NOMO-1 (cell line): ENCODE measurements at regions not wholly inside any gene's neighbourhood (a gene's known extent, or its start where the extent isn't known, plus 50 kb on each side); places are given as distances from the start of the nearest gene placed in this dataset.
A peak's percentile ranks its signal among the peaks of the same experiment; 100 is the strongest.
"Not testable (repeated sequence)": the region's sequence is repeated elsewhere in the genome, so short reads cannot be mapped to it uniquely, and the experiment has no call there.

Experiments used
- DNase-seq, 2 experiments: peaks; one replicate each; lab custom pipeline; 2025; ENCODE audit not compliant: unreplicated experiment in 2 of 2; lab: John Stamatoyannopoulos, UW

DNA sequence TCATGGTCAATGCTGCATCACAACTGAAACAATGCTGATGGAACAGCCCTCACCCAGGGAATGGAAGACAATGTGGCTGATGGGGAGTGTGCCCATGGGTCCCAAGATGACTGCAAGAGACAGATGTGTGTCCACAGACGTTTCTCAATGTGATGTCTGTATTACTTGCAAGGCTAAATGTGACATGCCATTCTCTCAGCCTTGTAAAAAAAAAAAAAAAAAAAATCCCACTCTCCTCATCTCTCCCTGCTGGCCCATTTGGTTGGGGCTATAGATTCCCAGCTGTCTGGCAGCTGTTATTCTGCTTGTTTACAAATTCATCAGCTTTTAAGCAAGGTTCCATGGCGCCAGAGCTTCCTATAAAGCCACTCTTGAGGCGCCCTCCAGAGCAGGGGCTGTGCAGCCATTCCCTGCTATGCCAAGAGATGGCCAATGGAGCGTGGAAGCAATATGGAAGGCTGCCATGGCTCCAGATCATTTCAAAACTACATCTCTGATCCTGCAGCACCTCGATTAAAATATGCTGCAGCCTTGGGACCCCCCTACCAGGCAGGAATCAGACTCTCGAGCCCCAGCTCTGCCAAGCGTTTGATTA, 294.8 kb downstream of the FOXO1 start:
- DNase-seq, result no peak

DNA sequence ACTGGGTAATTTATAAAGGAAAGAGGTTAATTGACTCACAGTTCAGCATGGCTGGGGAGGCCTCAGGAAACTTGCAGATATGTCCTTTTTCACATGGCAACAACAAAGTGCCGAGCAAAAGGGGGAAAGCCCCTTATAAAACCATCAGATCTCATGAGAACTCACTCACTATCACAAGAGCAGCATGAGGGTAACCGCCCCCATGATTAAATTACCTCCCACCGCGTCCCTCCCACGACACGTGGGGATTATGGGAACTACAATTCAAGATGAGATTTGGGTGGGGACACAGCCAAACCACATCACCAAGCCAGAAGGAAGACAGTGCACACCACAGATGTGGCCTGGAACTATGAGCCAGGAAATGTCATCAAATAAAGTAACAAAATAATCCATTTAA, 292.8 kb downstream of the FOXO1 start:
- not testable (repeated sequence) for DNase-seq

DNA sequence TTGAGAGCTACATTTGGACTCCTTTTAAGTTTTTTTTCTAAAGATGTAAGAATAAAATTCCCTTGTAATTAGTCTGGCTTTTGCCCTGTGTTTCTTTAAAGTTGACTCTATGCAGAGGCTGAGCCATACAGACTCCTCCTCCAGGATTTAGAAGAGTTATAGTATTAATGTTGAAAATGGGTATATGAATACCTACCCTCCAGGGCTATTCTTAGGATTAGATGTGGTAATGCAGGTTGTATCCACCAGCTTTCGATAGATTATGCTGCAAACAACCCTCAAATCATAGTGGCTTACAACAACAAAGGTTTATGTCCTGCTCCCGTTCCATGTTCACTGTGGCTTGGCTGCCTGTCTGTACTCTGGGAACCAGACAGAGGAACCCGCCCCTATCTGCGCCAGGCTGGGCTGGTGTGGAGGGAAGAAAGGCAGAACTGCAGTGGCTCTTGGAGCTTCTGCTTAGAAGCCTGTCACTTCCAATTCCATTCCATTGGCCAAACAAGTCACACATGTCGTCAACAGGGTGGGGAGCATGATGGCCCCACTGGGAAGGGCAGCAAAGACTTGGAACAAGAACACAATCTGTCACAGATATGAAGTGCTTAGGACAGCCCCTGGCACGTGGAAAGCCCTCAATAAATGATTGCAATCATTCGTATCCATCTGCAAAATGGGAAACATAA, 290.8 kb downstream of the FOXO1 start:
- DNase-seq, result no peak

- DNase-seq, result no peak
These were observed 290.1 kb downstream of the FOXO1 start for GRCh38 chr13:40376296-40376849.

DNA sequence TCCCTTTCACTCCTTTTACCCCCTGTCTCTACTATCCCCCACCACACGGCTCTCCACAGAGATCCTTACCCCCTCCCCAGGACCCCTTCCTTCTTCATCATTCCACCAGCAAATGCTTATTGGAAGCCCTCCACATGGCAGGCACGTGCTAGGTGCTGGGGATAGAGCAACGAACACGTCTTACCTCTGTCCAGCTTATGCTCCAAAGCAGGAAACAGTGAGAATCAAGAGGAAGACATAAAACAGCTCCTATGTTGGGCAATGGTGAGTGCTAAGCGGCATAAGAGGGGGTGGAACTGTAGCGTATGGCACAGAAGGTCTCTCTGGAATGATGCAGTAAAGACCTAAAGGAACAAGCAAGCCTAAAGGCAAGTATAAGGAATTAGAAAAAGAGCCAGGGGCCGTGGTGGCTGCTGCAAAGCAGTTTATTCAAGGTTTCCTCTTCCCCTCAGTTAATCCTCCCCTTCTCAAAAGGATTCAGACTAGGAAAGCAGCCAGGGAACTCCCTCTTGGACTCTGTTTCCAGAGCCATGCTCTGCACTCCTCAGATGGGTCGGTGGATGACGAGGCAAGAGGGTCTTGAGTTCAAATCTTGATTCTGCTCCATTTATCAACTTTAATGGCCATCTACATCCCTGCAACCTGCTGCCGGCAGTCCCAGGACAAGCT, 289.4 kb downstream of the FOXO1 start:
- peak in 1 of 2 experiments; percentile 19 for DNase-seq

DNA sequence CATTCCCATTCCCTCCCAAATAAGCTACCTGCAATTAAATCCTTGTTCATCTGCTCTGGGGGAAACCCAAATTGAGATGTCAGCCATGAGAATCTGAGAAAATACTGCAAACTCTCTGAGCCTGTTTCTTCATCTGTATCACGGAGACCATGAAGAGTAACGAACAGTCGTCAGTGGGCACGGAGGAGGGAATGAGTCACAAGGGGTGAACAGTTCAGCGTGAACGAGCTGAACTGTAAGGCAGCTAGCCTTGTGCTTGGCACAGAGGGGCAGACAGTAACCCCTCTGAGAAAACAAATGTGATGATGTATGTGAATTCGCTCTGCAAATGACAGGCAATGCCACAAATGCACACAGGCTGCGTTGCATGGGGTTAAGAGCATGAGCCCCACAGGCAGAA, 288.7 kb downstream of the FOXO1 start:
- DNase-seq, result peak in 1 of 2 experiments; percentile 6

DNA sequence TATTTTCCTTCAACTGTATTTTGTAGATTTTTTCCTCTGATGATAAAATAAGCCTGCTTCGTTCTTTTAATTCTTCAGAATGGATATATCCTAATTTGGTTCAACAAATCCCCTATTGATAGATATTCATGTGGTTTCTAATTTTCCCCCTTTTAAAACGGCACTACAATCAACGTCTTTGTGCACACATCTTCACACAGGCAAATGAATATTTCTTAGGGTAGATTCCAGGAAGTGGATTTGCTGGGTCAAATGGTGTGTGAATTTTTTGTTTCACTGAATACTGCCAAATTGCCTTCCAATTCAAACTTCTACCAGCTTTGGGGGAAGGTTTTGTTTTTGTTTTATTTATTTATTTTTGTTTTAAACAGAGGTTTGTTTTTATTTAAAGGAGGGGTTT, 287.2 kb downstream of the FOXO1 start:
- no peak for DNase-seq

- no peak for DNase-seq
These were observed 286.5 kb downstream of the FOXO1 start for GRCh38 chr13:40379794-40380578.

GRCh38 chr13:40381935-40382764, 284.3 kb downstream of the FOXO1 start:
- no peak for DNase-seq

DNA sequence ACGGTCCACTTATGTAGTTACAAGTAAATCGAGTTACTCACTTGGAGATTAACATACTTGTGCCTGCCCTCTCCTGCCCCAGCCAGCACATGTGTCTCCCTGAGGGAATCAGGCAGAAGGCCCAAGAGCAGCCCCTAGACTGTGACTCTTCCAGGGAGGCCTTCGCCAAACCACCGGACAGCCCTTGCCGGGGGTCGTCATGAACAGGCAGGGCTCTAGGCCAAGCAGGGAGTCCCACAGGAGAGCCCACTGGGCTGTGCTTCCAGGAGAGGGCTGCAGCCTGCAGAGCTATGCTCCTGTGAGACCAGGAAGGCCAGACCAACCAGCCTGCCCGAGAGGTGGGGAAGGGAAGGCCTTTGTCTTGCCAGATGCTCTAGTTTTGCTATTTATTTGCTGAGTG, 283.3 kb downstream of the FOXO1 start:
- DNase-seq, result no peak

DNA sequence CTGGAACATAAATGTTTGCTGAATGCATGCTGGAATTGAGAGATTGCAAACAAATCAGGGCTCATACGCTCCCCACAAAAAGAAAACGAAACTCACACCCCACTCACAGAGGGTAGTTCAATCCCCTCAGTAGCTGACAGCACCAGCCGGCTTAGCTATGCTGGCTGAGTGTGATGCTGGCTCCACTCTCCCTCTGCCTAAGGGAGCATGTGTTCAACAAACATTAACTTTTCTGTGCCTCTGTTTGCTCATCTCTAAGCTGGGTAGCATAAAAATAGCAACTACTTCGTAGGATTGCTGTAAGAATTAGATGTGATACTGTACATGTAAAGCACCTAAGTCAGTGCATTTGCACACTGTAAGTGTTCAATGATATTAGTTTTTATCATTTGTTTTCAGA, 282.6 kb downstream of the FOXO1 start:
- no peak for DNase-seq

GRCh38 chr13:40384976-40385857, 281.2 kb downstream of the FOXO1 start:
- DNase-seq, result no peak

GRCh38 chr13:40385858-40386180, 280.6 kb downstream of the FOXO1 start:
- no peak for DNase-seq

DNA sequence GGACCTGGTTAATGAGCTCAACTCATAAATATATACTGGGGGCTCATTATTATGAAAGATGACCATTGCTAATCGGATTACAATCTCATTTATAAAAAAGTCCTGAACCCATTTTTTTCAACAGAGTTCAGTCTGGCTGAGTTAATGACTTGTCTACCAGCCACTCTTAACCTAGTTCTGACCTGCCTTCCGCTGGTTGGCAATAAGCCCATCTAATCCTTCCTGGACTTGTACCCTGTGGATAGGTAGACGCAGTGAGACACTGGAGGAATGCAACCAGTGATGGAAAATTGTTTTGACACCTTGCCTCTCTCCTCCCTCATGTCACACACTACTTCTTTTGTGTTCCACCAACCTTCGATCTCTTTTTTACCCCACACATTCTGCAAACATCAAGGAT, 279.9 kb downstream of the FOXO1 start:
- no peak for DNase-seq

DNA sequence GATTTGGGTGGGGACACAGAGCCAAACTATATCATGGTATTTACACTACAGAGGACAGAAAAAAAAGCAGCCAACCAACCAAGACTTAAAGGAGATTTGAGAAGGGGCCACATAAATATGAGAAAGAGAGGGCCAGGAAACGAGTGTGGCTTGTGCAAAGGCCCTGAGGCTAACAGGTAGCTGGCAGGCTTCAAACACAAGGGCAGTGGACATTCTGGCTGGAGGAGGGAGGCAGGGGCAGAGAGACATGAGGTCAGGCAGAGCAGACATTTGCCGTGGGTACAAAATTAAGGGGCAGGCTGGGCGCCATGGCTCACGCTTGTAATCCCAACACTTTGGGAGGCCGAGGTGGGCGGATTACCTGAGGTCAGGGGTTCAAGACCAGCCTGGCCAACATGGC, 278.7 kb downstream of the FOXO1 start:
- no peak for DNase-seq

- DNase-seq, result peak; percentile 21 to 39
These were observed 277.8 kb downstream of the FOXO1 start for GRCh38 chr13:40388617-40389016.

DNA sequence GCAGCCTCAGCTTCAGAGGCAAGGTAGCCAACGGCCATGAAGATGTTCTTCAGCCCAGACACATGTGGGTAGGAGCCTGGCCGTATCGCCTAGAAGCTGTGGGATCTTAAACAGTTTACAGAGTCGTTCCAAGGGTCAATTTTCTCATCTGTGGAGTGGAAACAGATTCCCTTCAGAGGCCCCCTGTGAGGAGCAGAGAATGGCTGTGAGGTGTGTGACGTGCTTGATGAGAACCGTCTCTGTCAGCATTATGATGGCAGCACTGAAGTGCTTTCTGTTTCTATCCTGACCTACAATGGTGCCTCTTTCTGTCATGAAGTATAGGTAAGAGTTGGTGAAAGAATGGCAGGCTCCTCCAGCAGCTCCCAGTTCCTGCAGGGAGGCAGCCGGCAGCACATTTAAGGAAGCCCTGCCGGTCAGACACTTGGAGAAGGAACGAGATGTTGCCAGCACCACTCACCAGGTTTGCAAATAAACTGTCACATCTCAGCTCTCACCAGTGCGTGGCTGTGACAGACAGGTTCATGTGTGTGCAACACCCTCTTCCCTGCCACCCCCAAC, 277.3 kb downstream of the FOXO1 start:
- no peak for DNase-seq

DNA sequence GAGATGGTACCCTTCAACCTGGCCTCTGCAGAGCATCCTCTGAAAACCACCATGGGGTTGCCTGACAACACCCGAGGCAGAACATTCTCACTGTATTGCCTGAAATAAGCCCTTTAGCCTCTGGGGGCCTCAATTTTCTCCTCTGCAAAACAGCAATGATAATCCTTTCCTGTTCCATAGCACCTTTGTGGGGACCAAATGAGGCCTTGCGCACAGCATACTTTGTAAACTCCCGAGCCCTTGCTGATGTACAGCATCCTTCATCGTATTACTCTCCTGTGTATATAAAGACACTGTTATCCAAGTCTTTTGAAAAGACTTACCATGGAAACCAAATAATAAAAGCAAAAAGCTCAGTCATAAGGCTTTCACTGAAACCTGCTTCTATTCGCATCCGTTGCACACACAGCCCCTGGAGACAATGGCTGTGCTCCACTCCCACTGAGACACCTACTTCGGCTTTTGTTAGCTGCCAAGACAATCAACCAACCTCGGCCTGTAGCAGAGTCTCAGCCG, 276.0 kb downstream of the FOXO1 start:
- no peak for DNase-seq

GRCh38 chr13:40391788-40392187, 274.7 kb downstream of the FOXO1 start:
- DNase-seq, result no peak
